Endothelial cell of umbilical vein (primary cell): ENCODE measurements at regions not wholly inside any gene's neighbourhood (a gene's known extent, or its start where the extent isn't known, plus 50 kb on each side); places are given as distances from the start of the nearest gene placed in this dataset.

Experiments
- CTCF ChIP-seq, 2 donors: IDR thresholded peaks; 1 replicate in 1 of 2; 2 replicates in 1 of 2; pipeline ENCODE4 v1.5.1; 2011; ENCODE audit warnings: low read length in 2 of 2, mild to moderate bottlenecking in 2 of 2, moderate library complexity in 2 of 2, control low read depth in 1 of 2, inconsistent platforms in 1 of 2, low read depth in 1 of 2; ENCODE audit not compliant: insufficient read depth in 1 of 2; ENCODE audit errors: extremely low read depth in 1 of 2
- EZH2 ChIP-seq: IDR thresholded peaks from 2 replicates; pipeline ENCODE4 v1.6.1; 2012; ENCODE audit warnings: borderline replicate concordance, low read depth, mild to moderate bottlenecking, moderate library complexity, low read length, inconsistent platforms; ENCODE audit not compliant: severe bottlenecking
- FOS ChIP-seq: IDR thresholded peaks from 2 replicates; pipeline ENCODE4 v1.6.1; 2011; ENCODE audit warnings: mild to moderate bottlenecking, low read length, moderate library complexity, borderline replicate concordance; ENCODE audit not compliant: insufficient read depth
- GATA2 ChIP-seq: IDR thresholded peaks from 2 replicates; pipeline ENCODE4 v1.7.0; 2011; ENCODE audit warnings: low read depth, mild to moderate bottlenecking, moderate library complexity, mixed read lengths, low read length; ENCODE audit not compliant: insufficient read length, insufficient read depth
- MYC ChIP-seq: IDR thresholded peaks from one replicate; pipeline ENCODE4 v1.6.1; 2011; ENCODE audit warnings: mild to moderate bottlenecking, low read depth, low read length
- POLR2A ChIP-seq: IDR thresholded peaks from 2 replicates; pipeline ENCODE4 v1.6.1; 2012; ENCODE audit warnings: low read depth, mild to moderate bottlenecking, control low read depth, low read length
- POLR2AphosphoS5 ChIP-seq: IDR thresholded peaks from 2 replicates; pipeline ENCODE4 v1.6.1; 2012; ENCODE audit warnings: low read depth, mild to moderate bottlenecking, control low read depth, low read length, moderate library complexity; ENCODE audit not compliant: insufficient read depth

GRCh38 chr3:197613199-197613598, 57.4 kb upstream of the BDH1 start:
- TF ChIP-seq EZH2, result no peak
- TF ChIP-seq FOS, result no peak
- no peak for TF ChIP-seq POLR2A
- TF ChIP-seq MYC, result no peak
- TF ChIP-seq GATA2, result no peak
- no peak for TF ChIP-seq CTCF (IDR thresholded peaks at IDR 0.05; ENCODE audit: extremely low read depth in 1 of 2, insufficient read depth in 1 of 2, low read depth in 1 of 2, low read length in 2 of 2)
- no peak for TF ChIP-seq POLR2AphosphoS5
